HG03460 (cell line): ENCODE measurements at regions not wholly inside any gene's neighbourhood (a gene's known extent, or its start where the extent isn't known, plus 50 kb on each side); places are given as distances from the start of the nearest gene placed in this dataset.

Experiments
- ATAC-seq: cut with Tn5 transposase; IDR thresholded peaks from one replicate; pipeline ENCODE4 v1.9.1; 2021; ENCODE audit not compliant: unreplicated experiment

GRCh38 chr6:88558981-88559380 lies 392.8 kb upstream of the CNR1 start:
- no peak for ATAC-seq

- ATAC-seq = no peak
Observed at GRCh38 chr6:88556663-88557062, 390.5 kb upstream of the CNR1 start.

- ATAC-seq = no peak
Observed at GRCh38 chr6:88548891-88549505, 382.9 kb upstream of the CNR1 start.

GRCh38 chr6:88547768-88548167 lies 381.6 kb upstream of the CNR1 start:
- ATAC-seq = no peak

- ATAC-seq = no peak
Observed at GRCh38 chr6:88545991-88546390, 379.8 kb upstream of the CNR1 start.

- ATAC-seq = no peak
Observed at GRCh38 chr6:88544986-88545612, 379.0 kb upstream of the CNR1 start.

GRCh38 chr6:88539295-88539764 lies 373.2 kb upstream of the CNR1 start:
- no peak for ATAC-seq

GRCh38 chr6:88538840-88539239 lies 372.7 kb upstream of the CNR1 start:
- no peak for ATAC-seq

- ATAC-seq = no peak
Observed at GRCh38 chr6:88538130-88538706, 372.1 kb upstream of the CNR1 start.

- ATAC-seq = no peak
Observed at GRCh38 chr6:88536071-88536625, 370.0 kb upstream of the CNR1 start.

GRCh38 chr6:88535306-88535705 lies 369.2 kb upstream of the CNR1 start:
- ATAC-seq = no peak

- no peak for ATAC-seq
Observed at GRCh38 chr6:88532241-88532860, 366.2 kb upstream of the CNR1 start.

GRCh38 chr6:88529726-88530125 lies 363.6 kb upstream of the CNR1 start:
- ATAC-seq = no peak

GRCh38 chr6:88520445-88520844 lies 354.3 kb upstream of the CNR1 start:
- ATAC-seq = no peak

GRCh38 chr6:88520017-88520338 lies 353.8 kb upstream of the CNR1 start:
- no peak for ATAC-seq

- no peak for ATAC-seq
Observed at GRCh38 chr6:88519301-88520016, 353.3 kb upstream of the CNR1 start.

GRCh38 chr6:88517737-88518136 lies 351.6 kb upstream of the CNR1 start:
- ATAC-seq = no peak

- no peak for ATAC-seq
Observed at GRCh38 chr6:88513920-88514319, 347.8 kb upstream of the CNR1 start.

GRCh38 chr6:88513471-88513870 lies 347.3 kb upstream of the CNR1 start:
- no peak for ATAC-seq

GRCh38 chr6:88512951-88513350 lies 346.8 kb upstream of the CNR1 start:
- no peak for ATAC-seq

GRCh38 chr6:88502391-88502790 lies 336.2 kb upstream of the CNR1 start:
- ATAC-seq = no peak
